Activated naive CD8-positive, alpha-beta T cell treated with anti-CD3 and anti-CD28 coated beads for 36 hours (primary cell): ENCODE measurements at regions not wholly inside any gene's neighbourhood (a gene's known extent, or its start where the extent isn't known, plus 50 kb on each side); places are given as distances from the start of the nearest gene placed in this dataset.

Experiments
- DNase-seq: peaks from one replicate; pipeline ENCODE4 v3.0.0; 2021
- H3K27ac Mint-ChIP-seq: one replicate; pipeline ENCODE4 v1.8.0; 2022; ENCODE audit warnings: mild to moderate bottlenecking, moderate library complexity, mixed read lengths
- H3K27me3 Mint-ChIP-seq: one replicate; pipeline ENCODE4 v1.8.0; 2022; ENCODE audit warnings: mild to moderate bottlenecking, mixed read lengths
- H3K36me3 Mint-ChIP-seq: one replicate; pipeline ENCODE4 v1.8.0; 2021; ENCODE audit warnings: mild to moderate bottlenecking, mixed read lengths
- H3K4me1 Mint-ChIP-seq: one replicate; pipeline ENCODE4 v1.8.0; 2021; ENCODE audit warnings: mixed read lengths
- H3K4me3 Mint-ChIP-seq: one replicate; pipeline ENCODE4 v1.8.0; 2022; ENCODE audit warnings: mild to moderate bottlenecking, moderate library complexity, mixed read lengths
- H3K9me3 Mint-ChIP-seq: one replicate; pipeline ENCODE4 v1.8.0; 2022; ENCODE audit warnings: mixed read lengths

DNA sequence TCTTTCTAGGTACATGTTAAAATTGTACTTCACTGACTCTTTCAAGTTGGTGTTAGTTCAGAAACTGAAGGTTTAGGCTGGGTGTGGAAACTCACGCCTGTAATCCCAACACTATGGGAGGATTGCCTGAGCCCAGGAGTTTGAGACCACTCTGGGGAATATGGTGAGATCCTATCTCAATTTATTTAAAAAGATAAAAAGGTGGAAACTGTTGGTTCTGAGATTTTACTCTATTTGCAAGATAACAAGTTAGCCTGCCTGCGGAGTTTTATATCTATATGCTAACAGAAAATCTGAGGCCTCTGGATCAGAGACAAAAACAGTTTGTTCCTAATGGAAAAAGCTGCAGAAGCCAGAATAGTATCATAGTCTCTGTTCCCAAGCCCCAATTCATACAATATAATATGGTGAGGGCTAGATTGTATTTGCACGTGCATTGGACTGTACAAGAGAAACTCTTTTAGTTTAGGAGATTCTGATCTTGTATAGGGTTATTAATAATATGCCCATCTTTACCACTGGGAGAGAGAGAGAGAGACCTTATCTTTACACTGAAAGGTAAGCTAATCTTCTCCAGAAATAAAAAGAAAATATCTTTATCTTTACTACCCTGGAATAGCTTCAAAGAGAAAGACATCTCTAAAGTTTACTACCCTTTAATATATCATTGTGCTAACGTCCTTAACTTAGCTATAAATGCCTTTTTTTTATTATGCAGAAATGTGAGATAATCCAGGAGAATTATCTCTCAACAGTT lies 1267.6 kb downstream of the OTOL1 start:
- H3K4me1 Mint-ChIP-seq, result no peaks in the 10 kb centered on the region
- no peak for DNase-seq
- H3K4me3 Mint-ChIP-seq, result no peak overlapping the region
- H3K9me3 Mint-ChIP-seq, result peaks cover 5% of the 10 kb centered on the region
- no peak overlapping the region for H3K27ac Mint-ChIP-seq
- no peaks in the 10 kb centered on the region for H3K36me3 Mint-ChIP-seq
- H3K27me3 Mint-ChIP-seq, result no peaks in the 10 kb centered on the region

GRCh38 chr3:162764808-162765071 lies 1268.1 kb downstream of the OTOL1 start:
- Mint-ChIP-seq H3K27me3 (no peaks in the 10 kb centered on the region), H3K27ac (no peak overlapping the region), H3K36me3 (no peaks in the 10 kb centered on the region), H3K4me3 (no peak overlapping the region), H3K4me1 (no peaks in the 10 kb centered on the region), H3K9me3 (peaks cover 5% of the 10 kb centered on the region)
- no peak for DNase-seq

- H3K27me3 Mint-ChIP-seq, result no peaks in the 10 kb centered on the region
- H3K9me3 Mint-ChIP-seq, result peaks cover 5% of the 10 kb centered on the region
- DNase-seq, result no peak
- no peaks in the 10 kb centered on the region for H3K4me1 Mint-ChIP-seq
- H3K27ac Mint-ChIP-seq, result no peak overlapping the region
- H3K36me3 Mint-ChIP-seq, result no peaks in the 10 kb centered on the region
- H3K4me3 Mint-ChIP-seq, result no peak overlapping the region
Measured at GRCh38 chr3:162765524-162765923, 1268.9 kb downstream of the OTOL1 start.

DNA sequence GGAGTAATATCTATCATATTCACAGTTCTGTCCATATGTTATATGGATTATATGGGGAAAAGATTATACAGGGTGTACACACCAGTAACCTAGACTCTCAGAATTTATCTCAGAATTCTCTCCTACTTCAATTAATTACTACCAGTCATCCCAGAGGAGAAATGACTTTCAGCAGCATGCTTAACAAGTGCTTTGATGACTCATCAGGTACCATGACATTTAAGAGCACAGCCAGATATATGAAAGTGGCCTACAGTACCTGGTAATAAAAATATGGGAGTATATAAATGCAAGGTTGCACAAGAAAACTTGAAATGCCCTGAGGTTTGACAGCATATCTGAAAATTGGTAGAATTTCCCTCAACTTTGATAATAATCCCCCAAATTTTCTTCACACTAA lies 1273.0 kb downstream of the OTOL1 start:
- Mint-ChIP-seq H3K9me3 (peaks cover 3% of the 10 kb centered on the region), H3K4me1 (no peaks in the 10 kb centered on the region), H3K36me3 (no peaks in the 10 kb centered on the region), H3K27ac (no peak overlapping the region), H3K27me3 (no peaks in the 10 kb centered on the region), H3K4me3 (no peak overlapping the region)
- no peak for DNase-seq

DNA sequence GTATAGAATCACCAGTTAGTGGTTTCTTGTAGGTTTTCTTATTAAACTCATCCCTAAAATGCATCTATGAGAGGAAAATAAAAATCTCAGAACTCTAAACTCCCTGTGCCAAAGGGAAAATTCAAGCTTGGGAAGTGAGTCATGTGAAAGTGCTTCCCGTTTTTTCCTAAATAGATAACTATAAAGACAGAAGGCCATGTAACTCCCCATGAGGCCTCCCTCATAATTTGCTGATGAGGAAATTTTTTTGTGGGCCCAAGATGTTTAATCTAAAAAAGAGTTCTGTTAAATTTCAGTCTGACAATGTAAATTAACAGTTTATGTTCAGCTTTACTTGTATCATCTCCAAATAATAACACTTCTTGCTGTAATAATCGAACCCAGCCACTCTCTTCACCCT lies 1273.9 kb downstream of the OTOL1 start:
- Mint-ChIP-seq H3K4me1 (no peaks in the 10 kb centered on the region), H3K27ac (no peak overlapping the region), H3K9me3 (peaks cover 4% of the 10 kb centered on the region), H3K27me3 (no peaks in the 10 kb centered on the region), H3K36me3 (no peaks in the 10 kb centered on the region), H3K4me3 (no peak overlapping the region)
- DNase-seq, result no peak

- Mint-ChIP-seq H3K36me3 (no peaks in the 10 kb centered on the region), H3K9me3 (peaks cover 2% of the 10 kb centered on the region), H3K4me3 (no peak overlapping the region), H3K4me1 (no peaks in the 10 kb centered on the region), H3K27ac (no peak overlapping the region), H3K27me3 (no peaks in the 10 kb centered on the region)
- no peak for DNase-seq
Measured at GRCh38 chr3:162774613-162775100, 1278.0 kb downstream of the OTOL1 start.

DNA sequence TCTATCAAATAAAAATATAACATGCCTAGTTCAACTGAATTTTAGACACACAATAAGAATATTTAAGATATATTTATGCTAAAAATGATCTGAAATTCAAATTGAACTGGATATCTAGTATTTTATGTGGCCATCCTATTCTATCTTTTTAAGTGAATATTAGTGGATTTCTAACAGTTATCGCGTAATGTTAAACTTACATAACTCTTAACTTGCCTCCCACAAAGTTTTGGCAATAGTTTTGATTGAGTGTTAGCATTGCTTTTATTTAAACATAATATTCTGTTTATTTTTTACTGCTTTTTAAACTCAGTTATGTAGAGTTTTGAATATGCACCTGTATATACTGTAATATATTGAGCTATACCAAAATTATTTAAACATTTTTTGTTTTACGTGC lies 1279.5 kb downstream of the OTOL1 start:
- no peak for DNase-seq
- Mint-ChIP-seq H3K4me3 (no peak overlapping the region), H3K36me3 (no peaks in the 10 kb centered on the region), H3K4me1 (no peaks in the 10 kb centered on the region), H3K27ac (no peak overlapping the region), H3K27me3 (no peaks in the 10 kb centered on the region), H3K9me3 (peaks cover 2% of the 10 kb centered on the region)

DNA sequence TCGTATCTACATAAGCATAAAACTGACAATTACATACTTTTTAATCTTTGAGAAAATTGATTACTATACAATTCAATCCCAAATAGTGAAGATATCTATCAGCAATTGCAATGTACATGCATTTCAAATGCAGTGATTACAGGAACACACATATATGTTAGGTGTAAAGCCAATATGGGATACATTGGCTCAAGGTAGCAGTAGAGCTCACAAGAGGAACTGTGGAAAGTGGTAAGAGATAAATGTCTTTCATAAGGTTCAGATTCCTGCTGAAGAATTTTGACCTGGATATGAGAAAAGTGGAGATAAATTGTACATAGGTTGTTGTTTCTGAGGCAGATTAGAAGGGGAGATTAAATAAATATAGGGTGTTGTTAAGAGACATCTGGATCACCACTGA lies 1280.5 kb downstream of the OTOL1 start:
- Mint-ChIP-seq H3K4me3 (no peak overlapping the region), H3K4me1 (no peaks in the 10 kb centered on the region), H3K27ac (no peak overlapping the region), H3K27me3 (no peaks in the 10 kb centered on the region), H3K9me3 (peaks cover 2% of the 10 kb centered on the region), H3K36me3 (no peaks in the 10 kb centered on the region)
- DNase-seq, result no peak

DNA sequence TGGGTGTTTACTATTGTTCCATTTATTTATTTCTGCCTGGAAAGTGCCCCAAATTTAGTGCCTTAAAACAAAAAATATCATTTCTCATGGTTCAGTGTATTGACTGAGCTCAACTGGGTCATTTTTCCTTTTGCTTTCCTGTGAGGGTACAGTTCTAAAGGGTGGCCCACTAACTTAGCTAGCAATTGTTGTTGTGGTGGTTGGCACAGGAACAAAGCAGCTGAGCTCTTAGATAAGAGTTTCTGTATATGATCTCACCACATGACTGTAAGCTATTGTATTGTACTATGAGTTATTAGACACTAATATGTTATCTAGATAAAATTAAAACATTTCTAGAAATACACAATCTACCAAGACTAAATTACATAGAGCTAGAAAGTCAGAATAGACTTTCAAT lies 1283.7 kb downstream of the OTOL1 start:
- Mint-ChIP-seq H3K4me3 (no peak overlapping the region), H3K9me3 (peaks cover 2% of the 10 kb centered on the region), H3K4me1 (no peaks in the 10 kb centered on the region), H3K27ac (no peak overlapping the region), H3K36me3 (no peaks in the 10 kb centered on the region), H3K27me3 (no peaks in the 10 kb centered on the region)
- no peak for DNase-seq

DNA sequence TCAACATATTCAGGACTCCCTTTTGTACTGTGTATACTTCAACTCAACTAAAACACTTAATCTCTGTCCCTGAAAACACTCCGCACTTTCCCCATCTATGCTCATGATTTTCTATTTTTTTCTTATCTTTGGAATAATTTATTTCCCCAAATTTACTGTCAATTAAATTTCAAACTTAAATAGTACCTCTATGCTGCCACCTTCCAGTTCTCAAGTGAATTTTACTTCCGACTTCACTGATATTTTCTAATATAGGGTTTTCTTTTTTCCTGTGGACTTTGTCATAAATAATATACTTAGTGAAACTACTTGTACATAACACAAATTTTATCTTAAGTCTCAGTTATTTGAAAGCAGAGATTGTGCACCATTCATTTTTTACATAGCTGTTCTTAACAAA lies 1303.3 kb downstream of the OTOL1 start:
- no peak for DNase-seq
- Mint-ChIP-seq H3K9me3 (peaks cover 1% of the 10 kb centered on the region), H3K27ac (no peak overlapping the region), H3K4me1 (no peaks in the 10 kb centered on the region), H3K4me3 (no peak overlapping the region), H3K36me3 (no peaks in the 10 kb centered on the region), H3K27me3 (no peaks in the 10 kb centered on the region)

- H3K36me3 Mint-ChIP-seq, result no peaks in the 10 kb centered on the region
- H3K4me3 Mint-ChIP-seq, result no peak overlapping the region
- no peak for DNase-seq
- no peaks in the 10 kb centered on the region for H3K4me1 Mint-ChIP-seq
- H3K27me3 Mint-ChIP-seq, result no peaks in the 10 kb centered on the region
- no peak overlapping the region for H3K27ac Mint-ChIP-seq
- peaks cover 3% of the 10 kb centered on the region for H3K9me3 Mint-ChIP-seq
Measured at GRCh38 chr3:162802228-162802965, 1305.8 kb downstream of the OTOL1 start.

- no peak overlapping the region for H3K27ac Mint-ChIP-seq
- H3K27me3 Mint-ChIP-seq, result no peaks in the 10 kb centered on the region
- H3K9me3 Mint-ChIP-seq, result peaks cover 4% of the 10 kb centered on the region
- no peak overlapping the region for H3K4me3 Mint-ChIP-seq
- DNase-seq, result no peak
- H3K36me3 Mint-ChIP-seq, result no peaks in the 10 kb centered on the region
- H3K4me1 Mint-ChIP-seq, result no peaks in the 10 kb centered on the region
Measured at GRCh38 chr3:162810776-162811175, 1314.2 kb downstream of the OTOL1 start.

DNA sequence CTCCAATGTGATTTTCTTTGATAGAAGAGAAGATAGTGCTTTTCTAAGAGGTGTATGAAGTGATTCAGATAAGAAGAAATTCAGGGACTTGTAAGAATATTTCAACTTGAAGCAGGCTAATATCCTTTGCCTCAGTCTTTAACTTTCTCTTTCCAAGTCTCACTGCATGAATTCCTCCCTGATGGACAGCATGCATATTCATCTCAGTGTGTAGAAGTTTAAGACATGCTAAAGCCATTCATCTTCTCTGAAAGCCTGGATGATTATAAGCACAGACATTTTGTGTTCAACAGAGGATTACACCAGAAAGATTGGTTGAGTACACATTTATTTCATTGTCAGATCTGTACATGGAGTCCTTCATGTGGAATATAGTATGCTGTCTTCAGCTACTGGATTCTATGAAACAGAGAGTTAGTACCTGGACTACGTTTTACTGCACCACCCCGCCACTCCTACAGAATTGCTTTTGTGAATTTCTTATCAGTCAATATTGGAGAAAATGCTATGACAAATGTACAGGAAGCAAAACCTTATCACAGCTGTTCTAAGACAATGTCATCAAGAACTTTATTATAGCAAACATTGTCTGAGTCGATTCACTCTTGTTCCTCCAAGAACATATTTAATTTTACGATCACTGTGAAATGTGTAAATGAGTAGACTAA lies 1346.1 kb downstream of the OTOL1 start:
- Mint-ChIP-seq H3K27ac (no peak overlapping the region), H3K4me3 (no peak overlapping the region), H3K9me3 (no peaks in the 10 kb centered on the region), H3K36me3 (no peaks in the 10 kb centered on the region), H3K4me1 (no peaks in the 10 kb centered on the region), H3K27me3 (no peaks in the 10 kb centered on the region)
- no peak for DNase-seq

GRCh38 chr3:162845918-162846317 lies 1349.3 kb downstream of the OTOL1 start:
- DNase-seq, result no peak
- Mint-ChIP-seq H3K36me3 (no peaks in the 10 kb centered on the region), H3K27ac (no peak overlapping the region), H3K9me3 (no peaks in the 10 kb centered on the region), H3K4me1 (no peaks in the 10 kb centered on the region), H3K4me3 (no peak overlapping the region), H3K27me3 (no peaks in the 10 kb centered on the region)

DNA sequence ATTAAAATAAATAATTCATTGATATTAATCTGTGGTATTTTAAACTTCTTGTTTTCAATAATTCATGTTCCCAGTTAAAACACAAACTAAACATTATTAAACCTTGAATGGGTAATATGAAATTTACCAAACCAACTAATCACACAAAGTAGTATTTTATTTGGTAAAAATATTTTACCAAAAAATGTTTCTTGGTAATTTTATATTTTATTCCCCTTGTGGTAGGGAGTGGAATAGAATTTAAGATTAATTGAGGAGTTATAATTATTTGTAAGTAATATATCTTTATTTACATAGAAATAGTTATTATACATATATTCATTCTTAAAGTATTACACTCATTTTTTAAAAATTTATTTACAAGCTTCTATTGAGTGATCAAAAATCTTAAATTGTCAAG lies 1350.9 kb downstream of the OTOL1 start:
- Mint-ChIP-seq H3K27ac (no peak overlapping the region), H3K36me3 (no peaks in the 10 kb centered on the region), H3K27me3 (no peaks in the 10 kb centered on the region), H3K4me1 (no peaks in the 10 kb centered on the region), H3K9me3 (no peaks in the 10 kb centered on the region), H3K4me3 (no peak overlapping the region)
- DNase-seq, result no peak

GRCh38 chr3:162863579-162863978 lies 1367.0 kb downstream of the OTOL1 start:
- no peaks in the 10 kb centered on the region for H3K4me1 Mint-ChIP-seq
- H3K27ac Mint-ChIP-seq, result no peak overlapping the region
- H3K27me3 Mint-ChIP-seq, result no peaks in the 10 kb centered on the region
- peaks cover 2% of the 10 kb centered on the region for H3K9me3 Mint-ChIP-seq
- DNase-seq, result no peak
- H3K4me3 Mint-ChIP-seq, result no peak overlapping the region
- no peaks in the 10 kb centered on the region for H3K36me3 Mint-ChIP-seq
